HUES48 (cell line): ENCODE measurements at regions not wholly inside any gene's neighbourhood (a gene's known extent, or its start where the extent isn't known, plus 50 kb on each side); places are given as distances from the start of the nearest gene placed in this dataset.

ENCODE experiments used
- H3K27ac ChIP-seq: one replicate; pipeline ENCODE4 v1.7.0; 2013; ENCODE audit warnings: low read depth, low read length, inconsistent platforms
- H3K27me3 ChIP-seq: 2 replicates; pipeline ENCODE4 v1.6.1; 2013; ENCODE audit warnings: mild to moderate bottlenecking, low read length; ENCODE audit not compliant: control insufficient read depth, insufficient read depth
- H3K36me3 ChIP-seq: 2 replicates; pipeline ENCODE4 v1.6.1; 2013; ENCODE audit warnings: low read length; ENCODE audit not compliant: control insufficient read depth, insufficient read depth
- H3K4me1 ChIP-seq: 2 replicates; pipeline ENCODE4 v1.6.1; 2013; ENCODE audit warnings: mild to moderate bottlenecking, low read length; ENCODE audit not compliant: control insufficient read depth, insufficient read depth
- H3K4me3 ChIP-seq: 2 replicates; pipeline ENCODE4 v1.5.1; 2013; ENCODE audit warnings: mild to moderate bottlenecking, low read depth, low read length
- H3K9ac ChIP-seq: 2 replicates; pipeline ENCODE4 v1.6.1; 2013; ENCODE audit warnings: mild to moderate bottlenecking, low read depth, low read length, moderate library complexity
- H3K9me3 ChIP-seq: 2 replicates; pipeline ENCODE4 v1.6.1; 2013; ENCODE audit warnings: low read length; ENCODE audit not compliant: control insufficient read depth, insufficient read depth

DNA sequence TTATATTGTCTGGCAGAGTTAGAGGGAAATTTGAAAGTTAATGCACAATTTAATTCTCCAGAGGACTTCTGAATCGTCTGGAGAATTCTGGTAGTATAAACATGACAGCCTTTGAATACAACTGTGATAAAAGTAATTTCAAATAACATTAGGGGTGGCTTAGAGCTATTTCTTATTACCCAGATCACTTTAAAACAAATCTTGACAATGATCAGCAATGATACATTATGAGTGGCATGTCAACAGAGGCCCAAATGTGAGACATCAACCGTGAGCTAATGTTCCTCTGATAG lies 259.1 kb downstream of the HACE1 start:
- Histone ChIP-seq H3K4me1 (peaks cover 10% of the 10 kb centered on the region; the same call in 1 of the 2 replicates), H3K36me3 (no peaks in the 10 kb centered on the region), H3K4me3 (no peak overlapping the region), H3K9ac (no peak overlapping the region), H3K27me3 (no peaks in the 10 kb centered on the region), H3K27ac (no peak overlapping the region), H3K9me3 (no peaks in the 10 kb centered on the region)

DNA sequence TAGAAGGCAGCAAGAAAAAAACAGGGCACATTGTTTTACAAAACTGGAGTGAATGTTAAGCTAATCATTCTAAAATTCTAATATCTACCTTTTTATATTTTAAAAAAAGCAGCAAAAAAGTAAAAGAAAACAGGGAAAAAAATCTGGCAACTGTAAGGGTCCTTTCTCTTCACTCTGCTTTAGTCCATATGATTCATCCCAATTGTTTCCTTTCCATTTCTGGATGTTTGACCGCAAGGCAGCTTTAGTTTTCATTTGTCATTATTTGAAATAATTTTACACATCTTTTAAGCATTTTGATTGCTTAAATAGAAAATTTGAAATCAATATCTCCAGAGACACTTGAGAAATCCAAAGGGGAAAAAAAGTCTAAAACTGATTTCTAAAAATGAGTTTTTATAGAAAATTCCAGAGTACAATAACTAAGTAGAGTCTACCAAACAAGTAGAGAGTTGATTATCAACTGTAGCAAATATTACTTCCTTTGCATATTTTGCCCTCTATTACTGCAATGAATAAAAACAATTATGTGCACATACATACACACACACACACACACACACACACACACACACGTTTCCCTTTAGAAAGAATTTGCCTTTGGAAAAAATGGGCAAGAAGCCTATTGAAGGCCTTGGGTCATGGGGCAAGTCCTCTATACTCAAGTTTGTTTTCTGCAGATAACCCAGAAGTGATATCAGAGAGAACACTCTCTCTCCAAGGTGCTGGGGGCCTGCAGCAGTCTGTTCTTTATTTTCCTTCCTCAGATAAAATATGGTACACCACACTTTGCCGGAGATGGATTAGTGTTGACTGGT lies 259.7 kb downstream of the HACE1 start:
- no peak overlapping the region for H3K4me3 ChIP-seq
- H3K27ac ChIP-seq: no peak overlapping the region
- no peak overlapping the region for H3K9ac ChIP-seq
- H3K4me1 ChIP-seq: peaks cover 10% of the 10 kb centered on the region; the same call in 1 of the 2 replicates
- no peaks in the 10 kb centered on the region for H3K36me3 ChIP-seq
- no peaks in the 10 kb centered on the region for H3K9me3 ChIP-seq
- H3K27me3 ChIP-seq: no peaks in the 10 kb centered on the region

DNA sequence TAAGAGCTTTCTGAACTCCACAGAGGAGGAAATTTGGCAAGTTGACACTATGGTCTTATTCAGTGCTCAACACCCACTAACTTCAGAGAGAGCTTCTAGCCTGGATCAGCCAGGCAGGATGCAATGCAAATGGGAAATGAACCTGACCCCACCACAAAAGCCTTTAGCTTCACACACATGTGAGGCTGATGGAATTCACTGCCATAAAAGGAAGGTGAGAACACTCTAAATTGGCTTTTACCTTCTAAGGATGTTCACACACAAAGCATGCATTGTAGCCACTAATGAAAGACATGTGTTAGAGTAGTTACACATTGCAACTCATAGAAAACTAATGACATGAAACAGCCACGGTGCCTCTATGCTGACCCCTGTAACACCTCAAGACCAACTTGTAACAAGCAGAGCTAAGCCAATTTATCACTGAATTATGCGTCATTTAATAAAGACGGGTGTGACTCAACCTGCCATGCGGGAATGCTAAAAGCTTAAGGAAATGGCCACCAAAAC lies 262.1 kb downstream of the HACE1 start:
- Histone ChIP-seq H3K9me3 (no peaks in the 10 kb centered on the region), H3K27ac (peak overlapping the region; percentile 51), H3K36me3 (no peaks in the 10 kb centered on the region), H3K9ac (no peak overlapping the region), H3K4me3 (no peak overlapping the region), H3K4me1 (peaks cover 10% of the 10 kb centered on the region; the same call in 1 of the 2 replicates), H3K27me3 (no peaks in the 10 kb centered on the region)

- Histone ChIP-seq H3K36me3 (no peaks in the 10 kb centered on the region), H3K4me1 (peaks cover 10% of the 10 kb centered on the region; the same call in 1 of the 2 replicates), H3K27ac (no peak overlapping the region)
Measured at GRCh38 chr6:104596091-104596490, 263.6 kb downstream of the HACE1 start.

DNA sequence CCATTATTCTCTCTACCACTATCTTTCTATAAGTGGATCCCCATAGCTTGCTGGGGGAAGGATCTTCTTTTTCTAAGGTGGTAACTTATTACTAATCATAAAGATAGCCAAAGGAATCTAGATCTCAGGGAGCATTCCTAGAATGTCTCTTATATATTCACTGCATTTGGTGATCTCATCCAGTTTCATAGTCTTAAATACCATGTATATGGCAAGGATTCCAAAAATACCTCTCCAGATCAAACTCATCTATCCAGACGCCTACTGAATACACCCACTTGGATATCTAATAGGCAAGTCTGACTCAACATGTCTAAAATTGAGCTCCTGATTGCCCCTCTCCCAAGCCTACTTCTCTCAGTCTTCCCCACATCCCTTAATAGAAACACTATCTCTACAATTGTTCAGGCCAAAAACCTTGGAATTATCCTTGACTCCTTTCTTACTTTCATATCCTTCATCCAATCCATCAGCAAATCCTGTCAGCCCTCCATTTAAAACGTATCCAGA lies 264.4 kb downstream of the HACE1 start:
- no peaks in the 10 kb centered on the region for H3K27me3 ChIP-seq
- no peak overlapping the region for H3K4me3 ChIP-seq
- peaks cover 10% of the 10 kb centered on the region; the same call in 1 of the 2 replicates for H3K4me1 ChIP-seq
- H3K36me3 ChIP-seq: no peaks in the 10 kb centered on the region
- H3K27ac ChIP-seq: no peak overlapping the region
- no peak overlapping the region for H3K9ac ChIP-seq
- no peaks in the 10 kb centered on the region for H3K9me3 ChIP-seq

More at GRCh38 chr6:104596091-104596490, 263.6 kb downstream of the HACE1 start:
- H3K9me3 ChIP-seq: no peaks in the 10 kb centered on the region
- no peaks in the 10 kb centered on the region for H3K27me3 ChIP-seq
- H3K4me3 ChIP-seq: no peak overlapping the region
- H3K9ac ChIP-seq: no peak overlapping the region

- Histone ChIP-seq H3K9me3 (no peaks in the 10 kb centered on the region), H3K27me3 (no peaks in the 10 kb centered on the region), H3K4me1 (no peaks in the 10 kb centered on the region), H3K36me3 (no peaks in the 10 kb centered on the region), H3K9ac (no peak overlapping the region), H3K4me3 (no peak overlapping the region), H3K27ac (no peak overlapping the region)
Measured at GRCh38 chr6:104591573-104592334, 268.0 kb downstream of the HACE1 start.

DNA sequence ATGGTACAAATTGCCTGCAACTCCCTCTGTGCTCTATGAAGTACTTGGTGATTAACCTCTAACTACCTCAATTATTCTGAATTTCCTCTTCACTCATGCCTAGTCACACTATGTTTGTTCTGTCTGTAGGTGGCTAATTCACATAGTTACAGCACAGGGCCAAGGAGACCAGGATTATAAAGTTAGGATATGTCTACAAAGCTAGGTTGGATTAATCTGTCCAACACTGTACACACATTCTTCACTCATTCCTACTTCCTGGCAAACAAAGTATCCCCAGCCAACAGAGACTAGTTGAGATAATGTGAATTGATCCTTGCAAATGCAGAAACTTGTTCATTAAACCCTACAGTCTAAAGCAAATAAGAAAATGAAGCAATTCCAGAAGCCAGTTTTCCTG lies 269.8 kb downstream of the HACE1 start:
- Histone ChIP-seq H3K9ac (no peak overlapping the region), H3K4me3 (no peak overlapping the region)

GRCh38 chr6:104585646-104586045 lies 274.1 kb downstream of the HACE1 start:
- no peaks in the 10 kb centered on the region for H3K4me1 ChIP-seq
- no peak overlapping the region for H3K27ac ChIP-seq
- no peak overlapping the region for H3K4me3 ChIP-seq
- H3K27me3 ChIP-seq: no peaks in the 10 kb centered on the region
- H3K9ac ChIP-seq: no peak overlapping the region
- H3K36me3 ChIP-seq: no peaks in the 10 kb centered on the region
- no peaks in the 10 kb centered on the region for H3K9me3 ChIP-seq

More for the DNA sequence above, 269.8 kb downstream of the HACE1 start:
- Histone ChIP-seq H3K4me1 (no peaks in the 10 kb centered on the region), H3K27me3 (no peaks in the 10 kb centered on the region), H3K36me3 (no peaks in the 10 kb centered on the region), H3K27ac (no peak overlapping the region), H3K9me3 (no peaks in the 10 kb centered on the region)

GRCh38 chr6:104580452-104580851 lies 279.3 kb downstream of the HACE1 start:
- Histone ChIP-seq H3K4me1 (0 out of 2 replicates have a peak, but pooled peaks cover 7% of the 10 kb centered on the region), H3K9ac (no peak overlapping the region), H3K36me3 (no peaks in the 10 kb centered on the region), H3K4me3 (no peak overlapping the region), H3K27me3 (no peaks in the 10 kb centered on the region), H3K9me3 (no peaks in the 10 kb centered on the region), H3K27ac (no peak overlapping the region)

GRCh38 chr6:104579310-104579863 lies 280.3 kb downstream of the HACE1 start:
- peaks cover 7% of the 10 kb centered on the region; the same call in 1 of the 2 replicates for H3K4me1 ChIP-seq
- no peaks in the 10 kb centered on the region for H3K27me3 ChIP-seq
- no peak overlapping the region for H3K4me3 ChIP-seq
- no peaks in the 10 kb centered on the region for H3K9me3 ChIP-seq
- no peaks in the 10 kb centered on the region for H3K36me3 ChIP-seq
- no peak overlapping the region for H3K27ac ChIP-seq
- H3K9ac ChIP-seq: no peak overlapping the region
